Upper lobe of left lung (tissue), 6 donors: ENCODE measurements at regions not wholly inside any gene's neighbourhood (a gene's known extent, or its start where the extent isn't known, plus 50 kb on each side); places are given as distances from the start of the nearest gene placed in this dataset.

Source experiments
- ATAC-seq, 2 donors: fragments of 200-7000 bp; cut with Tn5 transposase; one replicate each; pipeline ENCODE4 v1.9.1; 2022; ENCODE audit warnings: mild to moderate bottlenecking in 2 of 2, moderate library complexity in 2 of 2; ENCODE audit not compliant: low FRiP score in 2 of 2
- DNase-seq, 2 donors: peaks; one replicate each; pipeline ENCODE4 v3.0.0-alpha.2; 2019 to 2020
- H3K27ac ChIP-seq, 4 donors: fragments of 200-600 bp; sonication (generic); one replicate each; pipeline ENCODE4 v1.5.1; 2016 to 2019
- H3K27me3 ChIP-seq, 4 donors: fragments of 200-600 bp; sonication (generic); one replicate each; pipeline ENCODE4 v1.5.1; 2017 to 2019
- H3K36me3 ChIP-seq, 4 donors: fragments of 200-600 bp; sonication (generic); one replicate each; pipeline ENCODE4 v1.5.1; 2016 to 2019
- H3K4me1 ChIP-seq, 4 donors: fragments of 200-600 bp; sonication (generic); one replicate each; pipeline ENCODE4 v1.5.1; 2018 to 2019
- H3K4me3 ChIP-seq, 4 donors: fragments of 200-600 bp; sonication (generic); one replicate each; pipeline ENCODE4 v1.5.1; 2017 to 2019; ENCODE audit warnings: mild to moderate bottlenecking in 2 of 4, moderate library complexity in 1 of 4
- H3K9me3 ChIP-seq, 4 donors: fragments of 200-600 bp; sonication (generic); one replicate each; pipeline ENCODE4 v1.5.1; 2018 to 2019
- EP300 ChIP-seq, 4 donors: sonication (generic); formaldehyde crosslinking; IDR thresholded peaks; one replicate each; pipeline ENCODE4 v1.5.1; 2017; ENCODE audit warnings: antibody characterized with exemption in 4 of 4, control low read depth in 2 of 4
- POLR2A ChIP-seq, 4 donors: fragments of 450-650 bp; IDR thresholded peaks; one replicate each; pipeline ENCODE4 v1.5.1; 2016 to 2017; ENCODE audit warnings: antibody characterized with exemption in 4 of 4, mild to moderate bottlenecking in 2 of 4
- POLR2AphosphoS5 ChIP-seq, 2 donors: sonication (generic); formaldehyde crosslinking; IDR thresholded peaks; one replicate each; pipeline ENCODE4 v1.5.1; 2017; ENCODE audit warnings: antibody characterized with exemption in 2 of 2
- WGBS, 2 donors: methylation state at CpG; one replicate each; pipeline ENCODE4 v1.1.5; 2017 to 2018; 5-methylcytosine and 5-hydroxymethylcytosine counted together
- TF ChIP-seq, protein P1 (sequence below), 6 experiments: fragments of 450-650 bp in 4 of 6; fragments of 200-600 bp in 2 of 6; sonication (generic) in 2 of 6; IDR thresholded peaks; one replicate each; pipeline ENCODE4 v1.5.1; 2016 to 2019; ENCODE audit warnings: antibody characterized with exemption in 6 of 6
- donor health status: DM: no; HTN: no; CAD: no; lungs with moderate emphysema.
- donor health status: DM: no; HTN: yes; CAD: no; lungs with severe emphysema.

GRCh38 chr10:2891073-2891769 lies 176.1 kb upstream of the PFKP start:
- no peak overlapping the region for H3K4me3 ChIP-seq
- no peak for TF ChIP-seq EP300 (IDR thresholded peaks at IDR 0.05)
- TF ChIP-seq POLR2AphosphoS5 (IDR thresholded peaks at IDR 0.05) = no peak
- TF ChIP-seq, protein P1, sequence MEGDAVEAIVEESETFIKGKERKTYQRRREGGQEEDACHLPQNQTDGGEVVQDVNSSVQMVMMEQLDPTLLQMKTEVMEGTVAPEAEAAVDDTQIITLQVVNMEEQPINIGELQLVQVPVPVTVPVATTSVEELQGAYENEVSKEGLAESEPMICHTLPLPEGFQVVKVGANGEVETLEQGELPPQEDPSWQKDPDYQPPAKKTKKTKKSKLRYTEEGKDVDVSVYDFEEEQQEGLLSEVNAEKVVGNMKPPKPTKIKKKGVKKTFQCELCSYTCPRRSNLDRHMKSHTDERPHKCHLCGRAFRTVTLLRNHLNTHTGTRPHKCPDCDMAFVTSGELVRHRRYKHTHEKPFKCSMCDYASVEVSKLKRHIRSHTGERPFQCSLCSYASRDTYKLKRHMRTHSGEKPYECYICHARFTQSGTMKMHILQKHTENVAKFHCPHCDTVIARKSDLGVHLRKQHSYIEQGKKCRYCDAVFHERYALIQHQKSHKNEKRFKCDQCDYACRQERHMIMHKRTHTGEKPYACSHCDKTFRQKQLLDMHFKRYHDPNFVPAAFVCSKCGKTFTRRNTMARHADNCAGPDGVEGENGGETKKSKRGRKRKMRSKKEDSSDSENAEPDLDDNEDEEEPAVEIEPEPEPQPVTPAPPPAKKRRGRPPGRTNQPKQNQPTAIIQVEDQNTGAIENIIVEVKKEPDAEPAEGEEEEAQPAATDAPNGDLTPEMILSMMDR (IDR thresholded peaks at IDR 0.05) = no peak
- TF ChIP-seq POLR2A (IDR thresholded peaks at IDR 0.05) = no peak
- ATAC-seq = no peak
- no peaks in the 10 kb centered on the region for H3K27me3 ChIP-seq
- H3K9me3 ChIP-seq = no peaks in the 10 kb centered on the region
- H3K36me3 ChIP-seq = no peaks in the 10 kb centered on the region
- 60 to 65% methylated on average over 14 of the region's 14 CpGs for WGBS, 2 donors
- DNase-seq = no peak
- H3K4me1 ChIP-seq = no peaks in the 10 kb centered on the region
- H3K27ac ChIP-seq = no peak overlapping the region

- ATAC-seq (no peak), DNase-seq (peak in 1 of 2 donors; percentile 65)
- no peak overlapping the region for H3K4me3 ChIP-seq
- no peaks in the 10 kb centered on the region for H3K4me1 ChIP-seq
- H3K27ac ChIP-seq = no peak overlapping the region
- no peaks in the 10 kb centered on the region for H3K36me3 ChIP-seq
- no peaks in the 10 kb centered on the region for H3K9me3 ChIP-seq
- H3K27me3 ChIP-seq = no peaks in the 10 kb centered on the region
- TF ChIP-seq EP300 (IDR thresholded peaks at IDR 0.05) = no peak
- no peak for TF ChIP-seq POLR2A (IDR thresholded peaks at IDR 0.05)
- no peak for TF ChIP-seq POLR2AphosphoS5 (IDR thresholded peaks at IDR 0.05)
- TF ChIP-seq, protein P1 (IDR thresholded peaks at IDR 0.05) = no peak
- 89 to 93% methylated on average over 10 to 23 of the region's 23 CpGs for WGBS, 2 donors
Observed at GRCh38 chr10:2890093-2890492, 177.3 kb upstream of the PFKP start.

GRCh38 chr10:2888403-2889004 lies 178.8 kb upstream of the PFKP start:
- no peak for ATAC-seq
- Histone ChIP-seq H3K9me3 (no peaks in the 10 kb centered on the region), H3K27me3 (no peaks in the 10 kb centered on the region), H3K27ac (no peak overlapping the region), H3K4me1 (no peaks in the 10 kb centered on the region), H3K4me3 (no peak overlapping the region), H3K36me3 (no peaks in the 10 kb centered on the region)
- 94 to 97% methylated on average over 14 of the region's 14 CpGs for WGBS, 2 donors
- DNase-seq = no peak
- TF ChIP-seq POLR2A (IDR thresholded peaks at IDR 0.05) = no peak
- no peak for TF ChIP-seq POLR2AphosphoS5 (IDR thresholded peaks at IDR 0.05)
- TF ChIP-seq, protein P1 (IDR thresholded peaks at IDR 0.05) = no peak
- TF ChIP-seq EP300 (IDR thresholded peaks at IDR 0.05) = no peak

DNA sequence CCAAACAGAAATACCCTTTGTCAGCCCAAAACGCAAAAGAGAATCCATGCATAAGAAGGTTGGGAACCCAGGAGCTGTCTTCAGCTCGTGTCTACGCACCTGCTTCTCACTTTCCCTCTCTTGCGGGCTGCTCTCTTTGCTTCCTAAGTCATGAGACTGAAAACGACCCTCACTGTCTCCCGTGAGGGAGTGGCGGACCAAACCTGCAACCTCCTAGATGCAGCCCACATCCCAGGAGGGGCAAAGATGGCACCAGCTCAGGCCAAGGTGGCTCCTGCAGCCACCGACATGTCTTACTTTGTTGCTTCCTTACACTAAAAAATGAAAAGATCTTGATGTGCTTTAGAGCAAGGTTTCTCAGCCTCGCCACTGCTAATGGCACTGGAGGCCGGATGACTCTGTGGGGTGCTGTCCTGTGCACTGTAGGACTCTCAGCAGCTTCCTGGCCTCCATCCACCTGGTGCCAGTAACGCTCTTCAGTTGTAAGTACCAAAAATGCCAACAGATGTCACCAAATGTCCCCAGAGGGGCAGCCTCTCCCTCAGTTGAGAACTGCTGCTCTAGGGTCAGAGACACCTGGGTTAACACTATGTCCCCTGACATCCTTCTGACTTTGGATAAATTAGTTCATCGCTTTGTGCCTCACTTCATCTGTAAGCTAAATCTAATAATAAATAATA lies 179.8 kb upstream of the PFKP start:
- no peak for DNase-seq
- Histone ChIP-seq H3K4me3 (no peak overlapping the region), H3K4me1 (no peaks in the 10 kb centered on the region), H3K36me3 (no peaks in the 10 kb centered on the region), H3K9me3 (no peaks in the 10 kb centered on the region), H3K27me3 (no peaks in the 10 kb centered on the region), H3K27ac (no peak overlapping the region)
- no peak for ATAC-seq
- TF ChIP-seq EP300 (IDR thresholded peaks at IDR 0.05) (no peak), POLR2A (IDR thresholded peaks at IDR 0.05) (no peak), POLR2AphosphoS5 (IDR thresholded peaks at IDR 0.05) (no peak)
- TF ChIP-seq, protein P1 (IDR thresholded peaks at IDR 0.05) = no peak
- WGBS, 2 donors = 88 to 91% methylated on average over 12 of the region's 12 CpGs
